Right kidney (tissue), 1 donor: ENCODE measurements at regions not wholly inside any gene's neighbourhood (a gene's known extent, or its start where the extent isn't known, plus 50 kb on each side); places are given as distances from the start of the nearest gene placed in this dataset.
A peak's percentile ranks its signal among the peaks of the same experiment; 100 is the strongest.

Experiments
- DNase-seq: peaks from one replicate; pipeline ENCODE4 v3.0.0-alpha.2; 2016

- DNase-seq = no peak
Observed at GRCh38 chr2:38509947-38510326, 92.8 kb downstream of the HNRNPLL start.

DNA sequence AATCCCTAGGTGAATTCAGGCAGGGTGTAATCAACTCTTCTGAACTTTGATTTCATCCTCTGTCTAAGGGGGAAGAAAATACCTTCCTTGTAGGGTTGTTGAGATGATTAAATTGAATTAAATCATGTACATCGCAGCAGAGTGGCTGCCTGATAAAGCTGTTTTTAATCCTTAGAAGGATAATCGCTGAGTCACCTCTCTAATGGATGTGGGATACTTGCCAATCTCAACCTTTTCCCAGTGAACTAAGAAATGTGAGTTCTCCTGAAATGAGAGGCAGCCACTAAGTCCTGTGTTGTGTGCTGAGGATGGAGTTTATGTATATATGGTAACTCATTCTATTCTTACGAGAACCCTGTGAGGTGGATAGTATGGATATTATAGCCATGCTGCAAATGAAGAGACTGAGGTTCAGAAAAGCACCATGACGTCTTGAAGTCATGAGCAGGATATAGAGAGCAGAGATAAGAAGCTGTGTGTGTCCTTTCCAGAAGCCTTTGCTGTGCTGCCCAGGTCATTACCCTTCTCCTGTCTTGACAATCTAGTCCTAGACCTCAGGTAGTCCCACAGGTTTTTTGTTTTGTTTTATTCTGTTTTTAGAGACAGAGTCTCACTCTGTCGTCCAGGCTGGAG lies 93.3 kb downstream of the HNRNPLL start:
- DNase-seq = no peak

DNA sequence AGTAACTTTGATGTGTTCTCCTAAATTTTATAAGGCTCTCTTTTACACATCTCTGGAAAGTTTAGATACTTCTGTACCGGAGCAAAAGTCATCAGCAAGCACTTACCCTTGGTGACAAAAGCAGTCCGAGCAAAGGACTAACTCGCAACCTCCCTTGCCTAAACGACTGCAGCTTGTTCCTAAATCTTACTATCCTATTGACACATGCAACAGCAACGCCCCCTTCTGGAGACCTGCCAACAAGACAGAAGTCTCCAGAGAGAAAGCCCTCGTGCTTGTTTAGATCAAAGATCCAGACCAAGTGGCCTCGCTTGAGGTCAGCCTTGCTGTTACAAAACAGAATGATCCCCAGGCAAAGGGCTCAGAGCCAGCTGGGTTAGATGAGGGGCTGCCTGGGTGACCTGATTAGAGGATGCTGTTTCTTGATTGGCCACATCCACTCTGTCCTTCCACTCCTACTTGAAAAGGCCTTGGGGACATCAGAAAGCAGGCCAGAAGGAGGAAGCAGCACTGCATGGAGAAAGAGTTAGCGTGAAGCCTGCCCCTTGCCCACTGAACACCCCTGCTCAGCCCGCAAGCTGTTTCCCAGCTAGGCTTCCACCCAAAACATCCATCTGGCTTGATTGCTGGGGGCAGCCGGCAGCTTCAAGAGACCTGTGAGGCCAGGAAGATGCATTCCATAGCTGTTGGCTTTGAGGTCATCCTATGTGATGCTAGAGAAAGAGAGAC lies 94.3 kb downstream of the HNRNPLL start:
- peak; percentile 56 for DNase-seq

DNA sequence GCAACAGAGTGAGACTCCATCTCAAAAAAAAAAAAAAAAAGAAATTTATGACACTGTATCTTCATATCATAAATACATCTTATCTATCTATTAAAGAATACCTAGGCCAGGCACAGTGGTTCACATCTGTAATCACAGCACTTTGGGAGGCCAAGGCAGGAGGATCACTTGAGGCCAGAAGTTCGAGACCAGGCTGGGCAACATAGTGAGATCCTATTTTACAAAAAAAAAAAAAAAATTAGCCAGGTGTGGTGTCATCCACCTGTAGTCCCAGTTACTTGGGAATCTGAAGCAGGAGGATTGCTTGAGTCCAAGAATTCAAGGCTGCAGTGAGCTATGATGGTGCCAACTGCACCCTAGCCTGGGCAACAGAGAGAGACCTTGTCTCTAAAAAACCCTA lies 95.0 kb downstream of the HNRNPLL start:
- no peak for DNase-seq

- DNase-seq = no peak
Observed at GRCh38 chr2:38505779-38506178, 96.9 kb downstream of the HNRNPLL start.

DNA sequence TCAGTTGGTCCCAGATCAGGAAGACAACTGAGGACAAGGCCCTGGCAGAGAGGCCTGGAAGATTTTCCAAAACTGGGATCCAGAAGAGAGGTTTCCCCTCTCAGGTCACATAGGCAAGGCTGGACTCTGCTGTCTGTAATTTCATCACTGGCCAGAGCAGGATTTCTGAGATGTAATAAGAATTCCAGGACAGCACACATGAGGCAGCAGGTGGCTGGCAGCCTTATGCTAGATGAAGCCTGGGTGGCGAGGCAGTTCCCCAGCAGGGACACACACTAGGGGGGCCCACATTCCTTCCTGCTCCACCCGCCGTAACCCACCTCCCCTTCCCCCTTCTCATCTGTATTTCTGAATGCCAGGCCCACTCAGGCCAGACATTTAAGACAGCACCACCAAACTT lies 98.6 kb downstream of the HNRNPLL start:
- no peak for DNase-seq

DNA sequence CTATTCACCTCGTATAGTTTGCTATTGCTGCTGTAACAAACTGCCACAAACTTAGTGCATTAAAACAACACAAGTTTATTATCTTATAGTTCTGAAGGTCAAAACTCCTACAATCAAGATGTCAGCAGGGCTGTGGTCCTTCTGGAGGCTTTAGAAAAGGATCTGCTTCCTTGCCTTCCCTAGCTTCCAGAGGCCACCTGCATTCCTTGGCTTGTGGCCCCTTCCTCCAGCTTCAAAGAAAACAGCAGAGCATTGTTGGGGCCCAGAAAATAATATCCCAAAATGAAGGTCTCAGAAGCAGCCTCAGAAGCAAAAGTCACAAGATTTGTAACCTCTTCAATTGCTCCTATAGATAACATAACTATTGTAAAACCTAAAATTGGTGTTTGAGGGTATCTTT lies 100.6 kb downstream of the HNRNPLL start:
- DNase-seq = no peak

GRCh38 chr2:38500283-38500634 lies 102.5 kb downstream of the HNRNPLL start:
- no peak for DNase-seq

DNA sequence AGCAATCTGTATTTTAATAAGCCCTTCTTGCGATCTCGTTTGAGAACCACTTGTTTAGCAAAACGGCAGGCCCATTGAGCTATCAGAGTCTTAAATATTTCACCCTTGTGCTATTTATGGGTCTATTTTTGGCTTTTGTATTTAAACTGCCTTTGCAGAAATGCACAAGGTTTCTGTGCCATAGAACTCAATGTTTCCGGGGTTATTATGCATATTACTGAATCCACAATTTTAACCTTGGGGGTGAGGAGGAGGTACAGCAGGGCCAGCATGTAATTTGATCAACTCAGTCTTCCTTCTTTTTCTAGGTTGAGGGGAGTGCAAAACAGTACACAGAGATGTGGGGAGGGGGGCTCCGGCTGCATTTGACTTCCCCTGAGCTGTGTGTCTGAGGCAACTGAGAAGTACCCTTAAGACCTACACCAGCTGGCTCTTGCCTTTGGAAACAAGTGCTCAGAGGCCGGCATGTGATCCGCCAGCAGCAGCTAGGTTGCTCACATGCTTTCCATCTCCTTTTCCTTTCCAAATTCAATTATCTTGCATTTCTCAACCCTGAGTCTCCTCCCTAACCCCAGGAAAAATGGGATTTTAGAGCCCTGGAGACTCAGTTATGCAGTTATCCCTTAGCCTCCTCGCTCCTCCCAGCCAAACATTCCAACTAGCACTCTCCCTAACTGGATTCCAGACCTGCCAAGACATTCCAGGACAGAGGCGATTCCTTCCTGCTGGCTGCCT lies 103.0 kb downstream of the HNRNPLL start:
- DNase-seq = no peak

DNA sequence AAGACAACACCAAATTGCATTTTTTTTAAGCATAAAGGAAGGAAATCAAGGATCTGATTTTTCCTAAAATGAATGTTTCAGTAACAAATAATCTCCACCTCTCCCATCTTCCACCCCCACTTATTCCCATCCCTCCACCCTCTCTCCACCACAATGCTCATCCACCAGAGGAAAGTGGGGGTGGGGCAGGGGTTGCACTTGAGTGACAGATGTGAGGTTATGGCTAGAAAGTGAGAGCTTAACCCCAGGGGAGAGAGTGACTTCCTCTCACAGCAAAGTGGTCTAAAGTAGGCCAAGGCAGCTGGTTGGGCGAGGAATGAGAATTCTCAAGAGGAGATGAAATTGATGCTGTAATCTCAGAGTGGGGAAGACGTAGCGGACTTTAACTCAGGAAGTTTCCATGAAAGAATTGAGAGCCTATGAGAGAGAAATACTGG lies 104.7 kb downstream of the HNRNPLL start:
- DNase-seq = no peak

DNA sequence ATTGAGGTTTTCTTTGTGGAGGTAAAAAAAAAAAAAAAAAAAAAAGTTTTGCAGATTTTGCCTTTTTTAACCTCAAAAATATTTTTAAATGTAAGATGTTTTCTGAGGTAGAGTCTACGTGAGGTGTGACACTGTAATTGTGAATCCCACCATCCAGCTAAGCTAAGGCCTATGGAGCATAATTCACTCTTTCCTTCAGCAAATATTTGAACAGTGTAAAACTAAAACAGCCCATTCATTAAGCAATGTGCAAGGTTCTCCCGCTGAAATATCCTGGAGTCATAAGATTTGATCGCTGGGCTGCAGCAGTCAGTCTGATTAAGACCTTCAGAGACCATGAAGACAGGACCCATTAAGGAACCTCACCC lies 105.1 kb downstream of the HNRNPLL start:
- DNase-seq = no peak

GRCh38 chr2:38496927-38497669 lies 105.6 kb downstream of the HNRNPLL start:
- DNase-seq = no peak

- DNase-seq = no peak
Observed at GRCh38 chr2:38495880-38496279, 106.8 kb downstream of the HNRNPLL start.

DNA sequence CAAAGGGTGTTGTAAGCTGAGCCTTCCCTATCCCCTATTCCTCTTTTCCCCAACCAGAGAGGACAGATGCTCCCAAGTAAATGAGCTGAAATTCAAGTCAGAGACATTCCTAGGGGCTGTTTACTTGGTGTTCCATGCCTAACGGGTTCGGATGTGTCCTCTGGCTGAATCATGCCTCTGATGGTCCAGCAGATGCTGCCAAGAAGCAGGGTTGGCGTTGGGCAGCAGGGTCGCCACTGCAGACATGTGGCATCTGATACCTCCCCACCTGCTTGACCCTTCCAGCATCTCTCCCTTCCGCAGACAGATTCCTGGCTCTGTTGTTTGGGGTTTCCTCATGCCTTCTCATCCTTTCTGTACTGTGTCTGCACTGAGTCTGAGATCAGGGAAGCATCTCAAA lies 108.3 kb downstream of the HNRNPLL start:
- peak; percentile 21 for DNase-seq

- DNase-seq = no peak
Observed at GRCh38 chr2:38492042-38492615, 110.6 kb downstream of the HNRNPLL start.

DNA sequence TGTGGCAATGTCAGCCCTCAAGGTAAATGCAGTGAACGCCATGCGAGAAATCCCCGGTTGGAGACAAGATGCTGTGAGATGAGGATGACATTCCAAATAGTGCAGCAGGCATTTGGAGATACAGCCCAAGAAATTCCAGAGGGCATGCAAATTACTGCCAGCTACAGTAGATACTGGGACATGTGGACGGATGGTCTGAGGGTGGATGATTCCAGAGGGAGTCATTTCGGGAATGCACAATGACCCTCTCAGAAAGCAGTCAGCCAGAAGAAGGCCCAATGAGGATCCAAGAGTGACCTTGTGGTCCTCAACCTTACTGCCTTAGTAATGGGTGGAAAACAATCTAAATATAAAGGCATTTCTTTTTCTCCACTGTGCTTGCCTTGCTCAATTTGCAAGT lies 111.3 kb downstream of the HNRNPLL start:
- DNase-seq = no peak

GRCh38 chr2:38489846-38490245 lies 112.8 kb upstream of the ATL2 start:
- no peak for DNase-seq

DNA sequence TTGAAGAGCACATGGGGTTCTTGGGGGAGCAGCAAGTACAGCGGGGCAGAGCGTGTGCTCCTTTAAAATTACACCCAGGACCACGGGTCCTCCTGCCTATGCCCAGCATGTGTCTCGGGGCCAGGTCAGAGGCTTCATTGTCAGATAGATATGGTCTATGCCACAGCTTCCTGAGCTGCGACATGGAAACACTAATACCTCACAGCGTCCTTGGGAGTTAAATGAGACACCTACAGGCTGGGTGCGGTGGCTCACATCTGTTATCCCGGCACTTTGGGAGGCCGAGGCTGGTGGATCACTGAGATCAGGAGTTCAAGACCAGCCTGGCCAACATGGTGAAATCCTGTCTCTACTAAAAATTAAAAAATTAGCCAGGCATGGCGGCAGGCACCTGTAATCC lies 110.8 kb upstream of the ATL2 start:
- DNase-seq = no peak

- no peak for DNase-seq
Observed at GRCh38 chr2:38486213-38487026, 109.3 kb upstream of the ATL2 start.

- DNase-seq = no peak
Observed at GRCh38 chr2:38485734-38486133, 108.7 kb upstream of the ATL2 start.

- DNase-seq = no peak
Observed at GRCh38 chr2:38484957-38485356, 107.9 kb upstream of the ATL2 start.
